Endothelial cell of umbilical vein (primary cell): ENCODE measurements at regions not wholly inside any gene's neighbourhood (a gene's known extent, or its start where the extent isn't known, plus 50 kb on each side); places are given as distances from the start of the nearest gene placed in this dataset.
A peak's percentile ranks its signal among the peaks of the same experiment; 100 is the strongest.

Source experiments
- BruUV-seq: library from RNA; stranded (reverse); fragments of 400-500 nt; replicated peaks from 2 replicates; lab custom pipeline; 2021; lab: Mats Ljungman, UMichigan
- CTCF ChIA-PET: fragments of 300-600, 350-600 bp; sonication (Branson Sonifier 250); formaldehyde crosslinking; loops from one replicate; lab custom pipeline; 2021; ENCODE audit warnings: antibody characterized with exemption, inconsistent platforms; lab: Charles Lee
- POLR2A ChIA-PET: fragments of 300-600, 350-600 bp; sonication (Branson Sonifier 250); formaldehyde crosslinking; loops from one replicate; lab custom pipeline; 2021; ENCODE audit warnings: antibody characterized with exemption, inconsistent platforms; lab: Charles Lee
- DNase-seq: peaks from one replicate; pipeline ENCODE4 v3.0.0-alpha.2; 2011; ENCODE audit warnings: low read depth, low spot score
- FAIRE-seq: peaks from 2 replicates; lab custom pipeline; 2011; peaks lifted over from hg19 to GRCh38; lab: Jason Lieb, UNC
- H2AFZ ChIP-seq: 2 replicates; pipeline ENCODE4 v1.6.0; 2012; ENCODE audit warnings: low read depth, low read length, control low read depth, inconsistent platforms
- H3K27ac ChIP-seq: 2 replicates; pipeline ENCODE4 v1.5.1; 2011; ENCODE audit warnings: low read depth, mild to moderate bottlenecking, control low read depth, low read length, moderate library complexity; ENCODE audit not compliant: insufficient read depth
- H3K27me3 ChIP-seq, 2 experiments: 2 replicates each; pipeline versions ENCODE4 v1.6.0 to v1.6.1; 2011; ENCODE audit warnings: low read length in 2 of 2, mixed read lengths in 1 of 2; ENCODE audit not compliant: control insufficient read depth in 2 of 2, insufficient read depth in 2 of 2
- H3K36me3 ChIP-seq, 2 experiments: 2 replicates in 1 of 2; 3 replicates in 1 of 2; pipeline ENCODE4 v1.5.1; 2011; ENCODE audit warnings: low read length in 2 of 2, mild to moderate bottlenecking in 1 of 2, moderate library complexity in 1 of 2; ENCODE audit not compliant: control insufficient read depth in 2 of 2, insufficient read depth in 2 of 2; ENCODE audit errors: extremely low read depth in 1 of 2
- H3K4me1 ChIP-seq: 3 replicates; pipeline ENCODE4 v1.5.1; 2011; ENCODE audit warnings: mild to moderate bottlenecking, low read length; ENCODE audit not compliant: control insufficient read depth, insufficient read depth; ENCODE audit errors: extremely low read depth
- H3K4me2 ChIP-seq: 2 replicates; pipeline ENCODE4 v1.6.1; 2011; ENCODE audit warnings: low read length, control low read depth, mixed read lengths; ENCODE audit not compliant: insufficient read depth
- H3K4me3 ChIP-seq, 3 experiments: fragments of 200-600 bp in 1 of 3; sonication (generic), shearing (Covaris generic) in 1 of 3; replicated peaks in 1 of 3; 2 replicates each; pipeline ENCODE4 v1.5.1; 2011 to 2016; ENCODE audit warnings: control low read depth in 3 of 3, low read length in 3 of 3, mild to moderate bottlenecking in 2 of 3, inconsistent platforms in 1 of 3, low read depth in 1 of 3, moderate library complexity in 1 of 3; ENCODE audit not compliant: insufficient read depth in 1 of 3
- H3K79me2 ChIP-seq: 2 replicates; pipeline ENCODE4 v1.6.0; 2012; ENCODE audit warnings: low read length, inconsistent platforms; ENCODE audit not compliant: control insufficient read depth, insufficient read depth
- H3K9ac ChIP-seq: replicated peaks from 2 replicates; pipeline ENCODE3; 2011; ENCODE audit warnings: low read length, control low read depth; ENCODE audit not compliant: insufficient read depth; ENCODE audit errors: extremely low read depth
- H3K9me1 ChIP-seq: replicated peaks from 3 replicates; pipeline ENCODE4 v1.6.0; 2011; ENCODE audit warnings: mild to moderate bottlenecking, low read length; ENCODE audit not compliant: control insufficient read depth, insufficient read depth; ENCODE audit errors: extremely low read depth
- H3K9me3 ChIP-seq: replicated peaks from 2 replicates; pipeline ENCODE4 v1.5.1; 2012; ENCODE audit warnings: low read length, inconsistent platforms; ENCODE audit not compliant: control insufficient read depth, insufficient read depth
- H4K20me1 ChIP-seq: replicated peaks from 2 replicates; pipeline ENCODE3; 2011; ENCODE audit warnings: mild to moderate bottlenecking, low read length; ENCODE audit not compliant: control insufficient read depth, insufficient read depth; ENCODE audit errors: extremely low read depth
- CTCF ChIP-seq, 2 donors: IDR thresholded peaks; 1 replicate in 1 of 2; 2 replicates in 1 of 2; pipeline ENCODE4 v1.5.1; 2011; ENCODE audit warnings: low read length in 2 of 2, mild to moderate bottlenecking in 2 of 2, moderate library complexity in 2 of 2, control low read depth in 1 of 2, inconsistent platforms in 1 of 2, low read depth in 1 of 2; ENCODE audit not compliant: insufficient read depth in 1 of 2; ENCODE audit errors: extremely low read depth in 1 of 2
- EZH2 ChIP-seq: IDR thresholded peaks from 2 replicates; pipeline ENCODE4 v1.6.1; 2012; ENCODE audit warnings: borderline replicate concordance, low read depth, mild to moderate bottlenecking, moderate library complexity, low read length, inconsistent platforms; ENCODE audit not compliant: severe bottlenecking
- FOS ChIP-seq: IDR thresholded peaks from 2 replicates; pipeline ENCODE4 v1.6.1; 2011; ENCODE audit warnings: mild to moderate bottlenecking, low read length, moderate library complexity, borderline replicate concordance; ENCODE audit not compliant: insufficient read depth
- GATA2 ChIP-seq: IDR thresholded peaks from 2 replicates; pipeline ENCODE4 v1.7.0; 2011; ENCODE audit warnings: low read depth, mild to moderate bottlenecking, moderate library complexity, mixed read lengths, low read length; ENCODE audit not compliant: insufficient read length, insufficient read depth
- JUN ChIP-seq: IDR thresholded peaks from 2 replicates; pipeline ENCODE4 v1.6.1; 2011; ENCODE audit warnings: borderline replicate concordance, low read depth; ENCODE audit not compliant: insufficient read length, insufficient read depth
- MAX ChIP-seq: IDR thresholded peaks from 2 replicates; pipeline ENCODE4 v1.6.1; 2011; ENCODE audit not compliant: insufficient read depth, insufficient read length
- MYC ChIP-seq: IDR thresholded peaks from one replicate; pipeline ENCODE4 v1.6.1; 2011; ENCODE audit warnings: mild to moderate bottlenecking, low read depth, low read length
- POLR2A ChIP-seq: IDR thresholded peaks from 2 replicates; pipeline ENCODE4 v1.6.1; 2012; ENCODE audit warnings: low read depth, mild to moderate bottlenecking, control low read depth, low read length
- POLR2AphosphoS5 ChIP-seq: IDR thresholded peaks from 2 replicates; pipeline ENCODE4 v1.6.1; 2012; ENCODE audit warnings: low read depth, mild to moderate bottlenecking, control low read depth, low read length, moderate library complexity; ENCODE audit not compliant: insufficient read depth
- dilution Hi-C: fragments of 300-500 bp; cut with MboI; formaldehyde crosslinking; loops from one replicate; pipeline ENCODE4 v1.15.0; 2019; ENCODE audit warnings: low sequenced_read_pairs; ENCODE audit not compliant: extremely low pct_ligation_motif_present
- intact Hi-C: fragments of 100-400 bp; cut with micrococcal nuclease; formaldehyde crosslinking; loops from one replicate; pipeline ENCODE4 v1.10.0; 2022

GRCh38 chr13:60329221-60329923, 67.6 kb upstream of the TDRD3 start:
- POLR2A ChIA-PET: no interaction called here
- no peak overlapping the region for H3K4me2 ChIP-seq
- no peak overlapping the region for H2AFZ ChIP-seq
- no peak overlapping the region for H3K27ac ChIP-seq
- FAIRE-seq (no peak), DNase-seq (peak; percentile 2)
- no peak overlapping the region for H3K9ac ChIP-seq
- intact Hi-C loops (no loop called here), dilution Hi-C loops (no loop called here)
- no peak overlapping the region for H3K4me3 ChIP-seq
- H3K9me3 ChIP-seq: no peaks in the 10 kb centered on the region
- H4K20me1 ChIP-seq: no peaks in the 10 kb centered on the region
- no peaks in the 10 kb centered on the region for H3K79me2 ChIP-seq
- BruUV-seq: no TSS peak
- no peak for TF ChIP-seq JUN
- TF ChIP-seq CTCF (IDR thresholded peaks at IDR 0.05; ENCODE audit: extremely low read depth in 1 of 2, insufficient read depth in 1 of 2, low read depth in 1 of 2, low read length in 2 of 2): peak in 1 of 2 donors; percentile 21
- H3K9me1 ChIP-seq: no peaks in the 10 kb centered on the region
- H3K27me3 ChIP-seq: peaks cover 0 to 1% of the 10 kb centered on the region in 2 experiments
- H3K36me3 ChIP-seq: no peaks in the 10 kb centered on the region
- CTCF ChIA-PET: interaction anchor here (0.7 to 4.4 kb wide), 7 partner anchors 9 to 652 kb away, joined by 3 to 24 read pairs (median 4); no protein-coding TSS in a partner anchor
- H3K4me1 ChIP-seq: peaks cover 7% of the 10 kb centered on the region

- POLR2A ChIA-PET: no interaction called here
- Histone ChIP-seq H3K9me3 (no peaks in the 10 kb centered on the region), H3K27ac (no peak overlapping the region), H3K27me3 (peaks cover 0 to 1% of the 10 kb centered on the region in 2 experiments), H2AFZ (no peak overlapping the region), H3K79me2 (no peaks in the 10 kb centered on the region), H3K4me1 (peaks cover 12% of the 10 kb centered on the region), H3K4me2 (no peak overlapping the region), H3K36me3 (no peaks in the 10 kb centered on the region), H3K9ac (no peak overlapping the region), H3K4me3 (no peak overlapping the region), H4K20me1 (no peaks in the 10 kb centered on the region), H3K9me1 (no peaks in the 10 kb centered on the region)
- CTCF ChIA-PET: no interaction called here
- no peak for TF ChIP-seq GATA2
- TF ChIP-seq FOS: no peak
- no peak for TF ChIP-seq EZH2
- TF ChIP-seq JUN: no peak
- TF ChIP-seq POLR2AphosphoS5: no peak
- TF ChIP-seq CTCF (IDR thresholded peaks at IDR 0.05; ENCODE audit: extremely low read depth in 1 of 2, insufficient read depth in 1 of 2, low read depth in 1 of 2, low read length in 2 of 2): no peak
- TF ChIP-seq POLR2A: no peak
- TF ChIP-seq MYC: no peak
- no peak for TF ChIP-seq MAX
- dilution Hi-C loops (no loop called here), intact Hi-C loops (loop anchor here (10.0 kb wide), 1 partner anchor 297 kb away; no protein-coding TSS in a partner anchor)
- BruUV-seq: no TSS peak
- FAIRE-seq (no peak), DNase-seq (no peak)
These were observed 65.6 kb upstream of the TDRD3 start for GRCh38 chr13:60331249-60332012.
